OCI-LY7 (cell line): ENCODE measurements at regions not wholly inside any gene's neighbourhood (a gene's known extent, or its start where the extent isn't known, plus 50 kb on each side); places are given as distances from the start of the nearest gene placed in this dataset.

Experiments used
- BruUV-seq: library from RNA; stranded (reverse); fragments of 400-500 nt; replicated peaks from 2 replicates; lab custom pipeline; 2021; lab: Mats Ljungman, UMichigan
- CTCF ChIA-PET: fragments of 300-600 bp; sonication (Branson Sonifier 250); formaldehyde crosslinking; loops from one replicate; lab custom pipeline; 2022; ENCODE audit warnings: antibody characterized with exemption; ENCODE audit not compliant: unreplicated experiment; lab: Charles Lee
- POLR2A ChIA-PET: fragments of 300-600 bp; sonication (Branson Sonifier 250); formaldehyde crosslinking; loops from one replicate; lab custom pipeline; 2022; ENCODE audit warnings: antibody characterized with exemption; lab: Charles Lee
- DNase-seq: peaks from one replicate; pipeline ENCODE4 v3.0.0-alpha.2; 2015; ENCODE audit warnings: low spot score
- H2AFZ ChIP-seq: fragments of 200-600 bp; sonication (generic), shearing (Covaris generic); 2 replicates; pipeline ENCODE4 v1.6.1; 2014; ENCODE audit warnings: mild to moderate bottlenecking, antibody characterized with exemption, low read length, moderate library complexity
- H3K27ac ChIP-seq: fragments of 200-600 bp; sonication (generic); 2 replicates; pipeline ENCODE4 v1.5.1; 2014; ENCODE audit warnings: mixed run types, low read depth, mild to moderate bottlenecking, moderate library complexity, low read length, inconsistent platforms; ENCODE audit not compliant: poor library complexity, severe bottlenecking
- H3K36me3 ChIP-seq: fragments of 200-600 bp; sonication (generic); 2 replicates; pipeline ENCODE4 v1.6.1; 2014; ENCODE audit warnings: mild to moderate bottlenecking, antibody characterized with exemption, low read length, moderate library complexity, mixed read lengths; ENCODE audit not compliant: insufficient read depth
- H3K4me1 ChIP-seq: fragments of 200-600 bp; sonication (generic); 2 replicates; pipeline ENCODE4 v1.5.1; 2014; ENCODE audit warnings: mild to moderate bottlenecking, low read length; ENCODE audit not compliant: insufficient read depth, poor library complexity, severe bottlenecking
- H3K4me2 ChIP-seq: fragments of 200-600 bp; sonication (generic); 2 replicates; pipeline ENCODE4 v1.6.1; 2014; ENCODE audit warnings: mild to moderate bottlenecking, low read length
- H3K4me3 ChIP-seq: fragments of 200-600 bp; sonication (generic); 2 replicates; pipeline ENCODE4 v1.5.1; 2014; ENCODE audit warnings: mild to moderate bottlenecking, low read depth, low read length; ENCODE audit not compliant: poor library complexity, severe bottlenecking
- H3K79me2 ChIP-seq: fragments of 200-600 bp; sonication (generic); 2 replicates; pipeline ENCODE4 v1.6.1; 2016; ENCODE audit warnings: low read depth, mild to moderate bottlenecking, low read length, moderate library complexity, mixed read lengths; ENCODE audit not compliant: insufficient read depth
- H3K9me2 ChIP-seq: fragments of 200-600 bp; sonication (generic); 2 replicates; pipeline ENCODE4 v1.6.1; 2016; ENCODE audit warnings: mild to moderate bottlenecking, low read length, mixed read lengths; ENCODE audit not compliant: insufficient read depth
- H3K9me3 ChIP-seq: fragments of 200-600 bp; sonication (generic); 2 replicates; pipeline ENCODE4 v1.6.1; 2014; ENCODE audit warnings: mild to moderate bottlenecking, mixed run types, low read length, mixed read lengths
- H4K20me1 ChIP-seq: fragments of 200-600 bp; sonication (generic); 2 replicates; pipeline ENCODE4 v1.6.1; 2014; ENCODE audit warnings: mild to moderate bottlenecking, antibody characterized with exemption, low read length, moderate library complexity, mixed read lengths; ENCODE audit not compliant: insufficient read depth
- EZH2phosphoT487 ChIP-seq: fragments of 200-600 bp; sonication (generic); IDR thresholded peaks from 2 replicates; pipeline ENCODE4 v1.6.1; 2018; ENCODE audit warnings: low read depth, borderline replicate concordance, mild to moderate bottlenecking, mixed run types, antibody characterized with exemption, low read length, moderate library complexity, mixed read lengths
- intact Hi-C: fragments of 100-400 bp; cut with micrococcal nuclease; formaldehyde crosslinking; loops from one replicate; pipeline ENCODE4 v1.10.0; 2022; ENCODE audit not compliant: unreplicated experiment
- TF ChIP-seq, protein P1 (sequence below): fragments of 200-600 bp; sonication (generic); conservative IDR thresholded peaks from 2 replicates; pipeline ENCODE4 v1.5.1; 2014; ENCODE audit warnings: mild to moderate bottlenecking, antibody characterized with exemption, low read length, moderate library complexity, mixed read lengths

DNA sequence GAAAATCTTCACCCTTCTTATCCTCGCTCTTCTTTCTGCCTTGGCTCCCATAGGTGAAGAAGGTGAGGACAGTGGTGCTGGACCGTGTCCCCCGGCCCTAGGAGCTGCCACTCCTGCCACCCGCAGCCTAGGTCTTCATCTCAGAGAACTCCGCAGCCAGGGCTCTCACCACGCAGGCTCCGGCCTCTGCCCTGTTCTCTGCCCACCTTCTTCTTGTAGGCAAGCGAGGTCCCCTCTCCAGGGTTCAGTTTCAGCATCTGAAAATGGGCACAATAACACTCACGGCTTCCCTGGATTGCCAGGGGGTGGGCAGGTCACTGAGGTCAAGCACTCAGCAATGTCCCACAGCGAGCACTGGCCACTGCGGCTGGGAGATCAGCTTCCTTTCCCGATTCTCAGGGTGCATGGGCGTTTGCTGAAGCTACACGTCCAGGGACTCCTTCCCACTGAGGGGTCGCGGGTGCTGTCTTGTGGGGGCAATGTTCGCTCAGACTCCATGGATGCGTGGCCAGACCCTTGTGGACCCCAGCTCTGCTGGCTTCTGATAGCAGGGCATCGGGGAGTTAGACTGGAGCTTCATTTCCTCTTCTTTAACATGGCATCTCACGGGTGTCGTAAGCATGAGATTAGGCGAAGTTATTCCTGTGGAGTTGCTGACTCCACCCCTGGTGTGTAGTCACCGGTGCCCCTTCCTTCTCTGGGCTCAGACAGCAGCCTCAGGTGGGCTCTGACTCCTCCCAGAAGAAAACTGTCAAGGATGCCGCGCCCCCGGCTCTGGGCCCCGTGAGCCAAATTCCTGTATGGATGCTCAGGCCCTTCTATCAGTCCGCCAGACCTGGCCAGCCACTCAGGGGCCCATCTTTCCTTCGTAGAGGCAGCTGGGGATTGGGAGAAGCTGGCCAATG, 145.1 kb upstream of the IRX2 start:
- ChIA-PET CTCF (no interaction called here), POLR2A (no interaction called here)
- intact Hi-C loops, result no loop called here
- Histone ChIP-seq H2AFZ (no peak overlapping the region), H4K20me1 (no peaks in the 10 kb centered on the region), H3K4me2 (no peak overlapping the region), H3K36me3 (no peaks in the 10 kb centered on the region), H3K79me2 (no peaks in the 10 kb centered on the region), H3K4me3 (no peak overlapping the region), H3K9me3 (no peaks in the 10 kb centered on the region), H3K4me1 (no peaks in the 10 kb centered on the region), H3K9me2 (no peaks in the 10 kb centered on the region), H3K27ac (no peak overlapping the region)
- BruUV-seq, result no TSS peak
- DNase-seq, result no peak
- no peak for TF ChIP-seq EZH2phosphoT487
- TF ChIP-seq, protein P1, sequence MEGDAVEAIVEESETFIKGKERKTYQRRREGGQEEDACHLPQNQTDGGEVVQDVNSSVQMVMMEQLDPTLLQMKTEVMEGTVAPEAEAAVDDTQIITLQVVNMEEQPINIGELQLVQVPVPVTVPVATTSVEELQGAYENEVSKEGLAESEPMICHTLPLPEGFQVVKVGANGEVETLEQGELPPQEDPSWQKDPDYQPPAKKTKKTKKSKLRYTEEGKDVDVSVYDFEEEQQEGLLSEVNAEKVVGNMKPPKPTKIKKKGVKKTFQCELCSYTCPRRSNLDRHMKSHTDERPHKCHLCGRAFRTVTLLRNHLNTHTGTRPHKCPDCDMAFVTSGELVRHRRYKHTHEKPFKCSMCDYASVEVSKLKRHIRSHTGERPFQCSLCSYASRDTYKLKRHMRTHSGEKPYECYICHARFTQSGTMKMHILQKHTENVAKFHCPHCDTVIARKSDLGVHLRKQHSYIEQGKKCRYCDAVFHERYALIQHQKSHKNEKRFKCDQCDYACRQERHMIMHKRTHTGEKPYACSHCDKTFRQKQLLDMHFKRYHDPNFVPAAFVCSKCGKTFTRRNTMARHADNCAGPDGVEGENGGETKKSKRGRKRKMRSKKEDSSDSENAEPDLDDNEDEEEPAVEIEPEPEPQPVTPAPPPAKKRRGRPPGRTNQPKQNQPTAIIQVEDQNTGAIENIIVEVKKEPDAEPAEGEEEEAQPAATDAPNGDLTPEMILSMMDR, result no peak

DNA sequence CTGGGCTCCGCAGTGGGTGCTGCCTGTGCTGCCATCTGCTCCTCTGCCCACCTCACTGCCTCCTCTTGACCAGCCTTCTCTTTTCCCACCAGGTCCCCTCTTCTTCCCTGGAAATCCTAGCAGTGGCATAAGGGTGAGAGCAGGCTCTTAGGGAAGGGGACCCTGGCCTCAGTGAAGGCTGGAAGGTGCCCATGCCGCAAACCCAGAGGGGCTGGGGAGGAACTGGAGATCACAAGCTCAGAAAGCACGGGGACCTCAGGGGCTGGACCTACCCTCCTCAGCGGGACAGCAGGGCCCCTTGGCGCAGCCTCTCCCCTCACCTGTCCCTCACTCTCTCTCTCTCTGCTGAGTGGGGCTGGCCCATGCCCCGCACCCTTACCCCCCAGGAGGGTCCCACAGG, 144.4 kb upstream of the IRX2 start:
- H2AFZ ChIP-seq, result no peak overlapping the region
- H3K4me3 ChIP-seq, result no peak overlapping the region
- no peaks in the 10 kb centered on the region for H3K36me3 ChIP-seq
- H4K20me1 ChIP-seq, result no peaks in the 10 kb centered on the region
- no peaks in the 10 kb centered on the region for H3K9me3 ChIP-seq
- no TSS peak for BruUV-seq
- DNase-seq, result no peak
- no peak for TF ChIP-seq EZH2phosphoT487
- TF ChIP-seq, protein P1, result no peak
- H3K27ac ChIP-seq, result no peak overlapping the region
- no peaks in the 10 kb centered on the region for H3K9me2 ChIP-seq
- H3K4me1 ChIP-seq, result no peaks in the 10 kb centered on the region
- CTCF ChIA-PET, result no interaction called here
- H3K79me2 ChIP-seq, result no peaks in the 10 kb centered on the region
- no peak overlapping the region for H3K4me2 ChIP-seq
- intact Hi-C loops, result no loop called here
- POLR2A ChIA-PET, result no interaction called here

DNA sequence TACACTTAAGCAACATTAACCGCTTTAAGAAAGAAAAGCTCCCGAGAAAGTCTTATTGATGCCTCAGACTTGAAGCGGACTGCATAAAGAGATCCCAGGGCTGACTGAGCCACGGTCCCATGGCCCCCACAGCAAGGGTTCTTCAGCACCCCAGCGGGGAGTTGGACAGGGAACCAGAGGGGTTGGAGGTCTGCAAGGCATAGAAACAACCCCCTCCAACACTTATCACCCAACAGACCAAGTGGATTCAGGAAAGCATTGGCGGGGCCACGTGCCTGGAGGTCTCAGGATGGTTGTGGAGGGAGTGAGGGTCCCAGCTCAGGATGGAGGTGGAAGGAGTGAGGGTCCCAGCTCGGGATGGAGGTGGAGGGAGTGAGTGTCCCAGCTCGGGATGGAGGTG, 143.7 kb upstream of the IRX2 start:
- BruUV-seq, result no TSS peak
- DNase-seq, result no peak
- no peak overlapping the region for H3K4me3 ChIP-seq
- no peaks in the 10 kb centered on the region for H4K20me1 ChIP-seq
- POLR2A ChIA-PET, result no interaction called here
- no peak overlapping the region for H3K27ac ChIP-seq
- no peaks in the 10 kb centered on the region for H3K9me2 ChIP-seq
- no peaks in the 10 kb centered on the region for H3K9me3 ChIP-seq
- CTCF ChIA-PET, result no interaction called here
- no peak overlapping the region for H2AFZ ChIP-seq
- H3K4me2 ChIP-seq, result no peak overlapping the region
- H3K36me3 ChIP-seq, result no peaks in the 10 kb centered on the region
- intact Hi-C loops, result no loop called here
- H3K4me1 ChIP-seq, result no peaks in the 10 kb centered on the region
- no peak for TF ChIP-seq EZH2phosphoT487
- TF ChIP-seq, protein P1, result no peak
- no peaks in the 10 kb centered on the region for H3K79me2 ChIP-seq
